IMR-90 (cell line): ENCODE measurements at regions not wholly inside any gene's neighbourhood (a gene's known extent, or its start where the extent isn't known, plus 50 kb on each side); places are given as distances from the start of the nearest gene placed in this dataset.

Experiments
- ATAC-seq: fragments of 200-7000 bp; cut with Tn5 transposase; 2 replicates; pipeline ENCODE4 v1.9.1; 2020; ENCODE audit warnings: low read depth, mild to moderate bottlenecking, moderate library complexity
- BruUV-seq: library from RNA; stranded (reverse); fragments of 400-500 nt; replicated peaks from 2 replicates; lab custom pipeline; 2021; lab: Mats Ljungman, UMichigan
- CTCF ChIA-PET: fragments of 300-600 bp; formaldehyde crosslinking; extraction: SDS; loops from one replicate; lab custom pipeline; 2021; ENCODE audit warnings: antibody characterized with exemption; lab: Yijun Ruan, JAX
- POLR2A ChIA-PET: fragments of 300-600 bp; sonication (Branson Sonifier 250); formaldehyde crosslinking; loops from one replicate; lab custom pipeline; 2022; ENCODE audit warnings: antibody characterized with exemption; ENCODE audit not compliant: unreplicated experiment; lab: Charles Lee
- DNase-seq: peaks from one replicate; pipeline ENCODE4 v3.0.0; 2013
- H2AFZ ChIP-seq: replicated peaks from 2 replicates; pipeline ENCODE3; 2013; ENCODE audit warnings: low read length, mild to moderate bottlenecking; ENCODE audit not compliant: poor library complexity
- H2AK5ac ChIP-seq: 2 replicates; pipeline ENCODE4 v1.6.1; 2013; ENCODE audit warnings: low read depth, low read length, inconsistent platforms
- H2AK9ac ChIP-seq: replicated peaks from 2 replicates; pipeline ENCODE3; 2013; ENCODE audit warnings: mild to moderate bottlenecking, low read depth, low read length, moderate library complexity; ENCODE audit not compliant: poor library complexity
- H2BK120ac ChIP-seq: 2 replicates; pipeline ENCODE4 v1.6.1; 2013; ENCODE audit warnings: low read depth, low read length, inconsistent platforms
- H2BK15ac ChIP-seq: 3 replicates; pipeline ENCODE4 v1.6.1; 2013; ENCODE audit warnings: low read depth, low read length, inconsistent platforms
- H2BK20ac ChIP-seq: 2 replicates; pipeline ENCODE4 v1.6.1; 2013; ENCODE audit warnings: low read depth, mild to moderate bottlenecking, inconsistent platforms, low read length, moderate library complexity
- H2BK5ac ChIP-seq: 2 replicates; pipeline ENCODE4 v1.6.1; 2013; ENCODE audit warnings: mild to moderate bottlenecking, low read depth, low read length, inconsistent platforms; ENCODE audit not compliant: poor library complexity, severe bottlenecking
- H3K14ac ChIP-seq: replicated peaks from 2 replicates; pipeline ENCODE4 v1.6.1; 2013; ENCODE audit warnings: low read depth, low read length, inconsistent platforms
- H3K18ac ChIP-seq: 2 replicates; pipeline ENCODE4 v1.6.1; 2013; ENCODE audit warnings: low read depth, low read length, control low read depth
- H3K23ac ChIP-seq: 2 replicates; pipeline ENCODE4 v1.6.1; 2013; ENCODE audit warnings: low read depth, low read length, inconsistent platforms
- H3K27ac ChIP-seq: 2 replicates; pipeline ENCODE4 v1.5.1; 2013; ENCODE audit warnings: mild to moderate bottlenecking, control low read depth, low read length; ENCODE audit not compliant: insufficient read depth
- H3K27me3 ChIP-seq: 2 replicates; pipeline ENCODE4 v1.6.1; 2013; ENCODE audit warnings: low read length; ENCODE audit not compliant: control insufficient read depth, insufficient read depth
- H3K36me3 ChIP-seq: 2 replicates; pipeline ENCODE4 v1.6.1; 2013; ENCODE audit warnings: low read length, mixed read lengths; ENCODE audit not compliant: control insufficient read depth, insufficient read depth
- H3K4ac ChIP-seq: 2 replicates; pipeline ENCODE4 v1.6.1; 2013; ENCODE audit warnings: low read depth, low read length, inconsistent platforms
- H3K4me1 ChIP-seq: 2 replicates; pipeline ENCODE4 v1.6.1; 2013; ENCODE audit warnings: low read length, mixed read lengths; ENCODE audit not compliant: control insufficient read depth, insufficient read depth
- H3K4me2 ChIP-seq: 2 replicates; pipeline ENCODE4 v1.6.1; 2013; ENCODE audit warnings: low read depth, mild to moderate bottlenecking, control low read depth, low read length, moderate library complexity
- H3K4me3 ChIP-seq: 2 replicates; pipeline ENCODE4 v1.5.1; 2013; ENCODE audit warnings: low read depth, mild to moderate bottlenecking, control low read depth, low read length, moderate library complexity; ENCODE audit not compliant: insufficient read depth
- H3K56ac ChIP-seq: 2 replicates; pipeline ENCODE4 v1.6.1; 2013; ENCODE audit warnings: low read length, inconsistent platforms; ENCODE audit not compliant: insufficient read depth; ENCODE audit errors: extremely low read depth
- H3K79me1 ChIP-seq, 2 experiments: 2 replicates each; pipeline ENCODE4 v1.6.1; 2013; ENCODE audit warnings: low read length in 2 of 2, inconsistent platforms in 1 of 2, low read depth in 1 of 2
- H3K9ac ChIP-seq: 2 replicates; pipeline ENCODE4 v1.6.1; 2013; ENCODE audit warnings: low read depth, low read length, control low read depth
- H3K9me1 ChIP-seq: 2 replicates; pipeline ENCODE4 v1.6.1; 2013; ENCODE audit warnings: low read length, inconsistent platforms; ENCODE audit not compliant: insufficient read depth
- H3K9me3 ChIP-seq: 2 replicates; pipeline ENCODE4 v1.6.1; 2013; ENCODE audit warnings: low read length; ENCODE audit not compliant: control insufficient read depth, insufficient read depth
- H4K20me1 ChIP-seq: 2 replicates; pipeline ENCODE4 v1.6.1; 2013; ENCODE audit warnings: low read length, inconsistent platforms; ENCODE audit not compliant: insufficient read depth
- H4K5ac ChIP-seq: 2 replicates; pipeline ENCODE4 v1.6.1; 2013; ENCODE audit warnings: mild to moderate bottlenecking, low read depth, low read length, control low read depth
- H4K8ac ChIP-seq, 2 experiments: 2 replicates each; pipeline ENCODE4 v1.6.1; 2013; ENCODE audit warnings: low read depth in 2 of 2, low read length in 2 of 2, control low read depth in 1 of 2, inconsistent platforms in 1 of 2
- H4K91ac ChIP-seq: 2 replicates; pipeline ENCODE4 v1.6.1; 2013; ENCODE audit warnings: low read depth, low read length, inconsistent platforms; ENCODE audit not compliant: insufficient read depth
- BHLHE40 ChIP-seq: fragments of 150-350 bp; IDR thresholded peaks from 2 replicates; pipeline ENCODE4 v1.6.1; 2016; ENCODE audit warnings: mild to moderate bottlenecking, low read depth, low read length
- CEBPB ChIP-seq: IDR thresholded peaks from 2 replicates; pipeline ENCODE4 v1.6.1; 2012; ENCODE audit warnings: low read depth, low read length, improper control_type of control experiment
- ELK1 ChIP-seq: fragments of 150-350 bp; IDR thresholded peaks from 2 replicates; pipeline ENCODE4 v1.6.1; 2016; ENCODE audit warnings: low read depth, mild to moderate bottlenecking, low read length, moderate library complexity, borderline replicate concordance
- FOS ChIP-seq: fragments of 150-350 bp; IDR thresholded peaks from 2 replicates; pipeline ENCODE4 v1.6.1; 2016; ENCODE audit warnings: low read depth, low read length
- WGBS, 2 experiments: methylation state at CpG; one replicate each; pipeline versions ENCODE4 v1.1.5 to v1.1.7; 2013; ENCODE audit warnings: missing lambda C conversion rate in 2 of 2; ENCODE audit not compliant: insufficient read length in 1 of 2; ENCODE audit errors: extremely low coverage in 2 of 2; 5-methylcytosine and 5-hydroxymethylcytosine counted together
- dilution Hi-C: fragments of 300-500 bp; cut with HindIII; formaldehyde crosslinking; loops from one replicate; pipeline ENCODE4 v1.14.3; 2018; ENCODE audit warnings: low sequenced_read_pairs; ENCODE audit not compliant: unreplicated experiment
- in situ Hi-C: fragments of 300-500 bp; cut with MboI; formaldehyde crosslinking; loops from 3 replicates; pipeline ENCODE4 v1.14.3; 2019; ENCODE audit warnings: low sequenced_read_pairs, inconsistent platforms, mixed read lengths
- intact Hi-C: fragments of 100-400 bp; cut with micrococcal nuclease; formaldehyde crosslinking; loops from 2 replicates; pipeline ENCODE4 v1.10.0; 2022

GRCh38 chr5:3845230-3845629 is 249.6 kb downstream of the IRX1 start:
- H2BK120ac ChIP-seq: no peak overlapping the region
- BruUV-seq: no TSS peak
- H3K56ac ChIP-seq: no peak overlapping the region
- WGBS, 2 experiments: 83% methylated on average over 1 of the region's 5 CpGs; no CpG with 5 or more reads in 1 of the 2 experiments
- no peak overlapping the region for H2AFZ ChIP-seq
- no peak overlapping the region for H3K27ac ChIP-seq
- H3K4me1 ChIP-seq: no peaks in the 10 kb centered on the region
- no peak overlapping the region for H2AK5ac ChIP-seq
- no peak overlapping the region for H4K5ac ChIP-seq
- H2BK20ac ChIP-seq: no peak overlapping the region
- H2BK15ac ChIP-seq: no peak overlapping the region
- H3K36me3 ChIP-seq: no peaks in the 10 kb centered on the region
- H2BK5ac ChIP-seq: no peak overlapping the region
- H3K4ac ChIP-seq: no peak overlapping the region
- H3K4me2 ChIP-seq: no peak overlapping the region
- dilution Hi-C loops (no loop called here), intact Hi-C loops (no loop called here), in situ Hi-C loops (no loop called here)
- CTCF ChIA-PET: no interaction called here
- no peak overlapping the region for H3K23ac ChIP-seq
- H4K20me1 ChIP-seq: no peaks in the 10 kb centered on the region
- H4K91ac ChIP-seq: no peak overlapping the region
- peaks cover 32% of the 10 kb centered on the region for H3K9me3 ChIP-seq
- no peaks in the 10 kb centered on the region for H3K79me1 ChIP-seq
- DNase-seq: no peak
- no peak for TF ChIP-seq ELK1
- TF ChIP-seq FOS: no peak
- no peak for TF ChIP-seq CEBPB
- no peak for TF ChIP-seq BHLHE40
- H3K18ac ChIP-seq: no peak overlapping the region
- H3K4me3 ChIP-seq: no peak overlapping the region
- no peak for ATAC-seq
- no peak overlapping the region for H2AK9ac ChIP-seq
- no peak overlapping the region for H3K9ac ChIP-seq
- H3K27me3 ChIP-seq: no peaks in the 10 kb centered on the region
- no peak overlapping the region for H4K8ac ChIP-seq
- no peaks in the 10 kb centered on the region for H3K9me1 ChIP-seq
- H3K14ac ChIP-seq: no peak overlapping the region
- POLR2A ChIA-PET: no interaction called here
